Daoy (cell line): ENCODE measurements at regions not wholly inside any gene's neighbourhood (a gene's known extent, or its start where the extent isn't known, plus 50 kb on each side); places are given as distances from the start of the nearest gene placed in this dataset.
"Not testable (repeated sequence)": the region's sequence is repeated elsewhere in the genome, so short reads cannot be mapped to it uniquely, and the experiment has no call there.

ENCODE experiments used
- DNase-seq: peaks from one replicate; pipeline ENCODE4 v3.0.0-alpha.2; 2015; ENCODE audit warnings: low read depth

- no peak for DNase-seq
Observed at GRCh38 chr3:189375532-189375931, 203.8 kb downstream of the TPRG1 start.

GRCh38 chr3:189383630-189384029 lies 211.9 kb downstream of the TPRG1 start:
- no peak for DNase-seq

DNA sequence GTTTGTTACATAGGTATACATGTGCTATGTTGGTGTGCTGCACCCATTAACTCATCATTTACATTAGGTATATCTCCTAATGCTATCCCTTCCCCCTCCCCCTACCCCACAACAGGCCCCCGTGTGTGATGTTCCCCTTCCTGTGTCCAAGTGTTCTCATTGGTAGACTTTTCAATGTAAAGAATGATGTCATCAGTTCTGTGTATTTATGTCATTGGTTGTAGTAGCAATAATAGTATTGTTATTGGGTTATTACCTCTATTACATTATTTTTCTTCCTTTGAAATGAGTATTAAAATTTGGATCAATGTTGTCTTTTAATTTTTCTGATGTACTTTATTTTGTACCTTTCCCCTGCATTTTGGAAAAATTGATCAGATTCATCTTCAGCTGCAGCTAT lies 214.1 kb downstream of the TPRG1 start:
- DNase-seq: not testable (repeated sequence)

DNA sequence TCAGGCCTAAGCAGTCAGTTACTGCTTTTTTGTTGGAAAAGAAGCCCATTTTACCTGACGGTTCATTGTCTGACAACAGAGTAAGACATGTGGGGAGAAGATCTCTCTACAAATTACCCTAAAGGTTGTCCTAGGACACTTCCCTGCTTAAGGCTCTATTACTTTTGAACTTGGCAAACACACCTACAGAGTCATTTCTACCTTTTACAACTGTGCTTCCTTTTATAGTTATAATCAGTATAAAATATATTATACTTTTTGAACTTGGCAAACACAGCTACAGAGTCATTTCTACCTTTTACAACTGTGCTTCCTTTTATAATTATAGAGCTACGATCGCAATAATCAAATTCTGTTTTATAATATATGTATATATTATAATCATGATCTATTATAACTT lies 215.0 kb downstream of the TPRG1 start:
- no peak for DNase-seq

GRCh38 chr3:189389346-189389745 lies 217.6 kb downstream of the TPRG1 start:
- DNase-seq: peak; percentile 35

- DNase-seq: no peak
Observed at GRCh38 chr3:189393598-189393997, 221.8 kb downstream of the TPRG1 start.

GRCh38 chr3:189394599-189395121 lies 222.9 kb downstream of the TPRG1 start:
- DNase-seq: no peak

DNA sequence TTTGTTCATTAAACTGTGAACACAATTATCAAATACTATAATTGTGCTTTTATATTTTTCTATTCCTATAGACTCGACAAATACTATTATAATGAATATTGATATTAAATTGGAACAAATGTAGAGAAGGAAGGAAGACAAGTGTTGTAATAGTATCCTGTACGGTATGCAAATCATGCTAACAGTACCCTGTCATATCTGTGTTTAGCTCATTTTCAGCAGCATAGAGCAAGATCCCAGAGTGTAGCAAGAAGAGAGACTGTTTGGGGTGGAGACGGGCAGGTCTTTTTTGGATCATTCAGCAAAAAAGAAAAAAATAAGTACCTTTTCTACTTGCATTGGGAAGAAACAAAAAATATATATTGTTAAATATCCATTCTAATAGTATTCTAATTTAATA lies 224.1 kb downstream of the TPRG1 start:
- no peak for DNase-seq

DNA sequence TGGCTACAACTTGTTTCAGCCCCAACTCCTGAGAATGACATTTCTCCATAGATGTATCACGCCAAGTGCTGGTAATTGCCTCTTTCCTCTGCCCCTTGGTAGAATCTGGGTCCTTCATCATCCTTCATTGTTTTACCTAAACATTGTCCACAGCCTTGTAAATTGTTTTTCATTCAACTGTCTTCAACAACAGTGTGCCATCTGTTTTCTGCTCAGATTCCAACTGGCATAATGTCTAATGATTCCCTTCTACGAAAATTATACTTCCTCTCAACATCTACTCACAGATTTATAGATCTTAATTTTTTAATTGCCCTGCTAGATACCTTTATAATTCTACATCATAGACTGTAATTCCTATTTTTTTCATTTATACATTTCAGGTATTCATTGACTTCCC lies 226.9 kb downstream of the TPRG1 start:
- DNase-seq: no peak

DNA sequence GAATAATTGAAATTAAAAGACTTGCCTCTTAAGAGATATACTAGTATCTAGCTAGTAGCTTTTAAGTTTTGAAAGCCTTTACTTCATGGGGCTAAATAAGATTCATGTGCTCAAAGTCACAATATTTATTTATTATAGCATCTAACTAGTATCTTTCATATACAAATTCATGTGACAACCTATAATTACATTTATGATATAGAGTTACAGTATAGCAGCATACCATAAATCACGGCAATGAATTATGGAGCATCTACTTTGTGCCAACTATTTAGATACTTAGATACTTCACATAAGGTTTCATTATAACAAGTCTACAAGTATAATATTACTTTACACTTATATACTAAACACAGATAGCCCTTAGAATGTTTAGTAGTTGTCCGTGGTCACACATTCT lies 229.4 kb downstream of the TPRG1 start:
- DNase-seq: no peak

GRCh38 chr3:189403194-189403593 lies 228.0 kb upstream of the TP63 start:
- DNase-seq: peak; percentile 22

DNA sequence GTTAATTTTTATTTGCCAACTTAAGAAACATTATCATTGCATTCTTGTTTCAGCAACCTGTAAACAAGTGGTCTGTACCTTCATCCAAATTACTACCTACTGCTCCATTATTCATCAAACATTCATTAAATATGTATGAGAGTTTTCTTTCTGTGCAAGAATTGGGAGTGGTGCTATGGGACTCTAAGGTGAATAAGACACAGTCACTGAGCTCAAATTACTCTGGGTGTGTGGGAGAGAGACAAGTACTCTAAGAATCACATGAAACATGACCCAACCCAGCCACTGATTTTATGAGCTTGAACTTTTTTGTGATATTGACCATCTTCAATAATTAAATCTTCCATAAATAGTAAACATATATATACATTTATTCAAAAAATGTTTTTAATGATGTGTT lies 227.2 kb upstream of the TP63 start:
- DNase-seq: no peak

GRCh38 chr3:189404797-189405484 lies 226.2 kb upstream of the TP63 start:
- no peak for DNase-seq

DNA sequence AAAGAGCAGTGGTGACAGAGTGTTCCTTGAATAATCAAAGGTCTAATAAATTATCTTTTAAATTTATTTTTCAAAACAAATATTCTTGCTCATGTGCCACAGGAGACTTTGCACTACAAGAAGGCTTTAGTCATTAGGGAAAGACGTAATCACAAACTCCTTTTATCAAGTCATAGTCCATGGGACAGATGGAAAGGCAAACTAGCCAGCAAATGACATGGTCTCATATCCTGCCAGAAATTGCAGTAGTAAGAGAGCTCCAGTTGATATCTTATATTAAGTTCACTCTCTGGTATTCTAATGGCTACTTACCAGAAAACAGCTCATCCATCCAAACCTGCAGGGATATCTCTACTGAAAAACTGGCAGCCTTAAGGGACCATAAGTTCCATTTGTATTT lies 225.0 kb upstream of the TP63 start:
- DNase-seq: no peak

DNA sequence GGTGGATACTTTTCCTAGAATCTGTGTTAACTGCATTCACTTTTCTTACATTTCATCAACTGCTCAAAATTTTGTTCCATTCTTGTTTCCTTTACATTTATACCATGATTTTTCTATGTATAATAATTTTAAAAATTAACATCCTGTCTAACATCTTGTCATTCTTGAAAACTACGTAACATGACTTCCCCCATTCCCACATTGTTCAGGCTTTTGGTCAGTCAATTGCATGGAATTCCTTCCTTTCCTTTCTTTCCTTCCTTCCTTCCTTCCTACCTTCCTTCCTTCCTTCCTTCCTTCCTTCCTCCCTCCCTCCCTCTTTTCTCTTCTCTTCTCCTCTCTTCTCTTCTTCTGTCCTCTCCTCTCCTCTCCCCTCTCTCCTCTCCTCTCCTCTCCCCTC lies 220.7 kb upstream of the TP63 start:
- DNase-seq: no peak

- DNase-seq: no peak
Observed at GRCh38 chr3:189419038-189419437, 212.2 kb upstream of the TP63 start.

GRCh38 chr3:189419683-189420082 lies 211.5 kb upstream of the TP63 start:
- no peak for DNase-seq

- no peak for DNase-seq
Observed at GRCh38 chr3:189424922-189425321, 206.3 kb upstream of the TP63 start.

DNA sequence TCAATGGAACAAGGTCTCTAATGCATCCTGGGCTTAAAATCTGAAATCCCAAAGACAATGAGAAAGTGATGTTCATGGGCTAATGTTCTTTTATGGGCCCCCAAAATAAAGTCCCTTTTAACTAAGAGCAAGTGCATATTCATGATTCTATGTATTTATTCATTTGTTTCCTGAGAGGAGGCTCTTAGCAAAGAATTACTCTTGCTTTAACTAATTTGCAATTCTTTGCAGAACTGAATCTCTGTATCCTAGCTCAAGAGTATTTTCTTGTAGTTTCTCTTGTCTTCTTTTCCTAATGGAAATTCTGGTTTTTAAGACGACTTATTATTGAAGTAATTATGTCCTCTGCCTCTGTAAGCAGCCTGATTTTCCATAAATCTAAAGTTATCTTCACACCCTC lies 202.2 kb upstream of the TP63 start:
- DNase-seq: no peak

DNA sequence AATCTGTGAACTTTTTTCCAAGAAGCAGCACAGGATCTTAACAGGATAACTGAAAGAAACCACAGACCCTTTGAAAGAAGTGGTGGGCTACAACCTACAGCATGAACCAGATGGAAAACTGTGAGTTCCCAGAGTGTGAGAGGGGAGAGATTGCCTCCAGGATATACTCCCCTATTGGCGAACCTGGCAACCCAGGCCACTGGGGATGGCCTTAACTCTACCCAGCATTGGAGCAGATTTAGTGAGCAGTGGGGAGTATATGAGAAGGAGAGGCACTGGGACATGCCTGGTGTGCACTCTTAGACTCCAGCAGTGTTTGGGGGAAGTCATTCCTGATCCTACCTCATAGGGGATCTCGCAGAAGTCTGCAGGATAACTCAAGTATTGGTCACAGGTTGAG lies 201.0 kb upstream of the TP63 start:
- DNase-seq: no peak

DNA sequence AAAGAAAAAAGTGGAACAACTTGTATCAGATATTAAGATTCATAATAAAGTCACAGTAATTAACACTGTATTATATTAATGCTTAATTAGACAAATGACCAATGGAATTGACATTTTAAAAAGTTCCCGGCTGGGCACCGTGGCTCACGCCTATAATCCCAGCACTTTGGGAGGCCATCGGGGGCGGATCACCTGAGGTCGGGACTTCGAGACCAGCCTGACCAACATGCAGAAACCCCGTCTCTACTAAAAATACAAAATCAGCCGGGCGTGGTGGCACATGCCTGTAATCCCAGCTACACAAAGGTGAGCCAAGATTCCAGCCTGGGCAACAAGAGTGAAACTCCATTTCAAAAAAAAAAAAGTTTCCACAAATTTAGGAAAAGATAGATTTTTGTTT lies 188.9 kb upstream of the TP63 start:
- DNase-seq: not testable (repeated sequence)

DNA sequence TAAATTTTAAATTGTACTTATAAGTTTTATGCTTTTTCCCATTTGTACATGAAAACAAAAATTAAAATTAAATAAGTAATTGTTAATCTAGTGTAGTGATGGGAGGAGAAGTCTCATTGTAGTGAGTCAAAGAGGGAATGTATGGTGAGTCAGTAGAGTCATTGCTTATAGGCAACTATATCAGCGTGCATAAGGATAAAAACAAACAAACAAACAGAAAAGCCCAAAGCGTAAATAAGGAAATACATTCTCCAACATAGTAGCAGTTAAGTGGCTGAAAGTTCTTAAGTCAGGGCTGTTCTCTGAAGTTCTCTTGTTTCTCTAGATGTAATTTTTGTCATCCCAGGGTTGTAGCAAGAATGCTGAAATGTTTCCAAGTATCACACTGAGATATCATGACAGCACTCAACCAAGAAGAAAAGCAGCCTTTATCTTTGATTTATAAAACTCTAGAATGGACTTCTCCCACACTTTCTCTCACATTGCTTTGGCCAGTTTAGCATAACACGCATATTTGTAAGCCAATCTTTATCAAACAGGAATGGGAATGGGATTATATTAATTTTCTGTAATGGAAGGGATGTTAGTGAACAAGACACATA lies 184.1 kb upstream of the TP63 start:
- DNase-seq: no peak

- no peak for DNase-seq
Observed at GRCh38 chr3:189449084-189449483, 182.1 kb upstream of the TP63 start.

DNA sequence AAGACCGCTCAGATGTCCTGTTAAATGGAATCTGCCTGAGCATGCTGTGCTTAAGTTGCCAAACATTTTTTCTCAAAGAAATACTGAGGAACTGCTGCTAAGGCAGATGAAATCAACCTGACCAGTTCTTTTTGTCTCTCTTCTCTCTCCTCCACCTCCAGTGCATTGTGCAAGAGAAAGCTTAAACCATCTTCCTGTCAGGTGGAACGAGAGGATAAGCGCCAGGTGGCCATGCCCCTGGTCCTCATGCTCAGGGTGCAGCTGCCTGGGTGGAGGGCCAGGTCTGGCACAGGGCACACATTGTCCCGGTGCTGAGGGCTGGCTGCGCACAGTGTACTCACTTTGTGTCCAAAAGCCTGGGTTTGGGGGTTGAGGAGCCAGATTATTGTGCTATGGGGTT lies 176.2 kb upstream of the TP63 start:
- no peak for DNase-seq
